ENCODE measurements at regions not wholly inside any gene's neighbourhood (a gene's known extent, or its start where the extent isn't known, plus 50 kb on each side); places are given as distances from the start of the nearest gene placed in this dataset.

DNA sequence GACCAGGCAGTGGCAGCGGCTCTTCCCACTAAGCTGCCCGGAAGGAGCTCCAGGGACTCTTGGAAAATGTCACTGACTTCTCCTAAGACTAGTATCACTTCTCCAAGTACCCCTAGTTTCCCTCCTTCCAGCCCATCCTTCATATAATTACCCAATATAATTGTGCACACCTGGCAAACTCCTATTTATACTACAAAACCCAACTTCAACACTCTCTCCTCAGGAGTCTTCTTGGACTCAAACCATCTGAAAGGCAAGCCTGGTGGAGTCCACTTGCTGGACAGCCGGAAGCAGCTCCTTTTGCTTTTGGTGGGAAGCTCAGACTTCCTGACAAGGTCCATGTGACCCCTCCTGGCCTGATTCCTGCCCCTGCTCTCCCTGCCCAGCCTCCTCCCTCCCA is 955.9 kb downstream of the TBC1D22A start:
- ATAC-seq (ENCODE audit: insufficient number of reproducible peaks, low FRiP score, low read depth) (no peak), DNase-seq (ENCODE audit: low spot score) (no peak)
- TF ChIP-seq, protein P1, sequence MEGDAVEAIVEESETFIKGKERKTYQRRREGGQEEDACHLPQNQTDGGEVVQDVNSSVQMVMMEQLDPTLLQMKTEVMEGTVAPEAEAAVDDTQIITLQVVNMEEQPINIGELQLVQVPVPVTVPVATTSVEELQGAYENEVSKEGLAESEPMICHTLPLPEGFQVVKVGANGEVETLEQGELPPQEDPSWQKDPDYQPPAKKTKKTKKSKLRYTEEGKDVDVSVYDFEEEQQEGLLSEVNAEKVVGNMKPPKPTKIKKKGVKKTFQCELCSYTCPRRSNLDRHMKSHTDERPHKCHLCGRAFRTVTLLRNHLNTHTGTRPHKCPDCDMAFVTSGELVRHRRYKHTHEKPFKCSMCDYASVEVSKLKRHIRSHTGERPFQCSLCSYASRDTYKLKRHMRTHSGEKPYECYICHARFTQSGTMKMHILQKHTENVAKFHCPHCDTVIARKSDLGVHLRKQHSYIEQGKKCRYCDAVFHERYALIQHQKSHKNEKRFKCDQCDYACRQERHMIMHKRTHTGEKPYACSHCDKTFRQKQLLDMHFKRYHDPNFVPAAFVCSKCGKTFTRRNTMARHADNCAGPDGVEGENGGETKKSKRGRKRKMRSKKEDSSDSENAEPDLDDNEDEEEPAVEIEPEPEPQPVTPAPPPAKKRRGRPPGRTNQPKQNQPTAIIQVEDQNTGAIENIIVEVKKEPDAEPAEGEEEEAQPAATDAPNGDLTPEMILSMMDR (IDR thresholded peaks at IDR 0.05) = no peak
- Histone ChIP-seq H3K9me3 (no peaks in the 10 kb centered on the region), H3K27ac (no peak overlapping the region), H3K27me3 (replicated peaks; ENCODE audit: insufficient read depth) (no peaks in the 10 kb centered on the region), H3K4me3 (no peak overlapping the region), H3K4me1 (ENCODE audit: control insufficient read depth in 1 of 2, low read depth in 2 of 2) (no peaks in the 10 kb centered on the region), H3K36me3 (no peaks in the 10 kb centered on the region)

DNA sequence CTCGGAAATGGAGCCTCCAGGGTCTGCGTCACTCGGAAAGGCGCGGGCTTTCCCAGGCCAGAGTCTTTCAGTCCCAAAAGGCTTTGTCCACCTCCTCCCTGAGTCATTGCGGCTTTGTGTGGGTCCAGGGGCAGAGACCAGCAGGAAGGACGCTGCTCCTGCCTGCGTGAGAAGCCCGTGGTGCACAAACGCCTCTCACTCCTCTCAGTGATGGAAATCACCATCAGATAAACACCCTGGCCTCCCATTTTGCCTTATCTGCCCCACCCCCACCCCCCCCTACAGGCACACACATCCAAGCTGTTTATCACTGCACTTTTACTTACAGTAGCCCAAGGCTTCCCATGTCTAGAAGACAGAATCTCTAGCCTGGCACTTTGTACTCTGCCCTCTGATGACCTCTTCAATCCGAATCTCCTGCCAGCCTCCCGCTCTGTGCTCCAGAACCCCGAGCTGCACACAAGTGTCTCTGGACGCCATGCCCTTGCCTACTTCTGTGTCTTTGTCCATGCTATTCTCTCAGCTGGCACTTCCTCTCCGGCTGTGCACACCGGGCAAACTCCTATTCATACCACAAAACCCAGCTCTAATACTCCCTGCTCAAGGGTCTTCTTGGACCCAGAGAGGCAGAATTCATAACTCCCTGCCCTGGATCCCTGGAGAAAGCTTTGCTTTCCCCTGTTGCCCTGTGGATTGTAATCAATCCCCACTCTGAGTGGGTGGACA is 954.6 kb downstream of the TBC1D22A start:
- no peak for ATAC-seq (ENCODE audit: insufficient number of reproducible peaks, low FRiP score, low read depth)
- Histone ChIP-seq H3K36me3 (no peaks in the 10 kb centered on the region), H3K4me3 (no peak overlapping the region), H3K4me1 (ENCODE audit: control insufficient read depth in 1 of 2, low read depth in 2 of 2) (no peaks in the 10 kb centered on the region), H3K9me3 (no peaks in the 10 kb centered on the region), H3K27ac (no peak overlapping the region), H3K27me3 (replicated peaks; ENCODE audit: insufficient read depth) (no peaks in the 10 kb centered on the region)
- DNase-seq (ENCODE audit: low spot score) = no peak
- TF ChIP-seq, protein P1 (IDR thresholded peaks at IDR 0.05) = no peak

DNA sequence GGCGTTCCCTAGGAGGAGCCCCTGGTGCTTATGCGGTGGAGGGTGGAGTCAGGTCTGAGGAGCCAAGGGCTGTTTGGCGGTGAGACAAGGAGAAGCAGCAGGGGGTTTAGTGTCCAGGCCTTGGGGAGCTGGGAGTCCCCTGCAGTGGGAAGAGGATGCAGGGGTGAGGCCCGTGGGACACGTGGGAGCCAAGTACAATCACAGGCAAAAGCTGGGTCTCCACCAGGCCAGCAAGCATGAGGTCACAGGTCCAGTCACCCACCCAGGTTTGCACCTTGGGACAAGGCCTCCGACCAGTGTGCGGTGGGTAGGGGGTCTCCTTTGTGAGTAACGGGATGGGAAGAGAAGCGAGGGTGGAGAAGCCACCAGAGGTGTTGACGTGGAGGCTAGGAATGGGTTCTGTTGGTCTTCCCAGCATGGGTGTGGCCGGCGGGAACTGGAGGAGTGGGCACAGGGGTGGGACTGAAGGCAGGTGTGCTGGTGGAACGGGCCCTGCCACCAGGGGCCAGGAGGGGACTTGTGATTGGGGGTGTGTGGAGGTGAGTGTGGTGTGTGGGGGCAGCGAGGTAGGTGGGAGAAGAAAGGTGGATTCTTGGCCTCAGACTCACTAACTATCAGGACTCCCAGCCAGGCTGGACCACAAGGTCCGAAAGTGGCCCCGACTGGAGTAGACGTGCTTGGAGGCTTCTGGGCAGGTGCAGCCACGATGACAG is 953.6 kb downstream of the TBC1D22A start:
- H3K36me3 ChIP-seq = no peaks in the 10 kb centered on the region
- H3K4me3 ChIP-seq = no peak overlapping the region
- no peaks in the 10 kb centered on the region for H3K9me3 ChIP-seq
- TF ChIP-seq, protein P1 (IDR thresholded peaks at IDR 0.05) = no peak
- DNase-seq (ENCODE audit: low spot score) = no peak
- no peak overlapping the region for H3K27ac ChIP-seq
- no peaks in the 10 kb centered on the region for H3K27me3 ChIP-seq (replicated peaks; ENCODE audit: insufficient read depth)
- ATAC-seq (ENCODE audit: insufficient number of reproducible peaks, low FRiP score, low read depth) = no peak
- no peaks in the 10 kb centered on the region for H3K4me1 ChIP-seq (ENCODE audit: control insufficient read depth in 1 of 2, low read depth in 2 of 2)

DNA sequence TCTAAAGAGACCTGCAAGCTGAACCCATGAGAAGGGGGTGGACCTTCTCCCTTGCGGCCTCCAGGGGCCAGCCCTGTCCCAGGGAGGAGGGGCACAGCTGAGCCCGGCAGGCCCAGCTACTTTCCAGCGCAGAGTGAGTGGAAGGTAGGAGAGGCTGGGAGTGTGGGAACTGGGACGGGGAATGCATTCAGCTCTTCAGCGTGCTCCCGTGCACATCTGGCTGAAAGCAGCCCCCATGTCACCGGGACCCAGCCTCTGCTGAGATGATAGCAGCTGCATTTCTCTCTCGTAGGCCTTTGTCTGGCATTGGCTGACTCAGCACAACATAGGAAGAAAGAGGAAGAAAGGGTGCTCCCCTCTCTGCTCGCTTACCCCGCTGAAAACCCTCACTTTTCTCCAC is 951.5 kb downstream of the TBC1D22A start:
- ATAC-seq (ENCODE audit: insufficient number of reproducible peaks, low FRiP score, low read depth) (no peak), DNase-seq (ENCODE audit: low spot score) (no peak)
- Histone ChIP-seq H3K27me3 (replicated peaks; ENCODE audit: insufficient read depth) (no peaks in the 10 kb centered on the region), H3K27ac (no peak overlapping the region), H3K9me3 (no peaks in the 10 kb centered on the region), H3K36me3 (no peaks in the 10 kb centered on the region), H3K4me3 (no peak overlapping the region), H3K4me1 (ENCODE audit: control insufficient read depth in 1 of 2, low read depth in 2 of 2) (no peaks in the 10 kb centered on the region)
- TF ChIP-seq, protein P1 (IDR thresholded peaks at IDR 0.05) = no peak

DNA sequence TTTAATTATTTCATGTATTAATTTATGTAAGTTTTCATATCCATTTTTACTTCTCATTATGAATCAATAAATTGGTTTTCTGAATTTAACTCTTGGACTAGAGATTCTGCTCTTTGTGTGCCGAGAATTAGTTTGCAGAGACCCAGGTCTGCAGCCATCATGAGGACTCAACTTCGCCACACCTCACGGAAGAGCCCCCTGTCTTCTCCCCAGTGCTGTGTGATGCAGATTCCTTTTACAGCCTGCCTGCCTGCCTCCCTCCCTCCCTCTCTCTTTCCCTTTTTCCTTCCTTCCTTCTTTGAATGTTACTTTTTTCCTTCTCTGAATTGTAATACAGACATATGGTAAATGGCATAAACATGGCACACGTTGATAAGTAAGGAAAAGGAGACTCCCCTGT is 947.7 kb downstream of the TBC1D22A start:
- H3K4me3 ChIP-seq = no peak overlapping the region
- ATAC-seq (ENCODE audit: insufficient number of reproducible peaks, low FRiP score, low read depth) = no peak

More for the DNA sequence above, 947.7 kb downstream of the TBC1D22A start:
- H3K27ac ChIP-seq = no peak overlapping the region
- no peak for DNase-seq (ENCODE audit: low spot score)
- H3K36me3 ChIP-seq = no peaks in the 10 kb centered on the region
- no peaks in the 10 kb centered on the region for H3K27me3 ChIP-seq (replicated peaks; ENCODE audit: insufficient read depth)
- no peaks in the 10 kb centered on the region for H3K4me1 ChIP-seq (ENCODE audit: control insufficient read depth in 1 of 2, low read depth in 2 of 2)
- TF ChIP-seq, protein P1 (IDR thresholded peaks at IDR 0.05) = no peak
- no peaks in the 10 kb centered on the region for H3K9me3 ChIP-seq
